Neuronal stem cell (in vitro differentiated cells): ENCODE measurements at regions not wholly inside any gene's neighbourhood (a gene's known extent, or its start where the extent isn't known, plus 50 kb on each side); places are given as distances from the start of the nearest gene placed in this dataset.

Experiments used
- DNase-seq: peaks from one replicate; pipeline ENCODE4 v3.0.0-alpha.2; 2013; ENCODE audit warnings: low spot score
- H2AFZ ChIP-seq: one replicate; pipeline ENCODE4 v1.6.1; 2013; ENCODE audit warnings: mild to moderate bottlenecking, low read length, inconsistent platforms
- H2AK5ac ChIP-seq: 2 replicates; pipeline ENCODE4 v1.6.1; 2013; ENCODE audit warnings: low read depth, mild to moderate bottlenecking, inconsistent platforms, low read length, moderate library complexity, mixed read lengths
- H2BK120ac ChIP-seq: 2 replicates; pipeline ENCODE4 v1.6.1; 2013; ENCODE audit warnings: low read depth, mild to moderate bottlenecking, inconsistent platforms, low read length, moderate library complexity, mixed read lengths
- H2BK12ac ChIP-seq: one replicate; pipeline ENCODE4 v1.6.1; 2013; ENCODE audit warnings: low read length, inconsistent platforms
- H2BK15ac ChIP-seq: 2 replicates; pipeline ENCODE4 v1.6.1; 2013; ENCODE audit warnings: mild to moderate bottlenecking, low read length, inconsistent platforms, mixed read lengths
- H2BK5ac ChIP-seq: one replicate; pipeline ENCODE4 v1.6.1; 2013; ENCODE audit warnings: inconsistent platforms, mild to moderate bottlenecking, low read length, moderate library complexity
- H3K14ac ChIP-seq: one replicate; pipeline ENCODE4 v1.6.1; 2013; ENCODE audit warnings: low read length, inconsistent platforms
- H3K18ac ChIP-seq: 2 replicates; pipeline ENCODE4 v1.6.1; 2013; ENCODE audit warnings: low read length, inconsistent platforms
- H3K23ac ChIP-seq: 2 replicates; pipeline ENCODE4 v1.6.1; 2013; ENCODE audit warnings: low read depth, mild to moderate bottlenecking, mixed read lengths, low read length, inconsistent platforms; ENCODE audit not compliant: poor library complexity
- H3K27ac ChIP-seq: replicated peaks from 3 replicates; pipeline ENCODE4 v1.5.1; 2013; ENCODE audit warnings: low read length, inconsistent platforms
- H3K27me3 ChIP-seq, 3 experiments: 2 replicates each; pipeline ENCODE4 v1.6.1; 2013; ENCODE audit warnings: low read length in 3 of 3, mild to moderate bottlenecking in 2 of 3, inconsistent platforms in 1 of 3, low read depth in 1 of 3, mixed read lengths in 1 of 3, moderate library complexity in 1 of 3; ENCODE audit not compliant: control insufficient read depth in 3 of 3, insufficient read depth in 3 of 3
- H3K36me3 ChIP-seq, 2 donors: replicated peaks in 1 of 2; 2 replicates each; pipeline ENCODE4 v1.6.1; 2013; ENCODE audit warnings: low read length in 2 of 2; ENCODE audit not compliant: control insufficient read depth in 2 of 2, insufficient read depth in 2 of 2
- H3K4ac ChIP-seq: 2 replicates; pipeline ENCODE4 v1.6.1; 2013; ENCODE audit warnings: inconsistent platforms, mild to moderate bottlenecking, low read length, moderate library complexity
- H3K4me1 ChIP-seq, 2 donors: 1 replicate in 1 of 2; 2 replicates in 1 of 2; pipeline ENCODE4 v1.6.1; 2013; ENCODE audit warnings: low read length in 2 of 2, low read depth in 1 of 2; ENCODE audit not compliant: control insufficient read depth in 2 of 2, insufficient read depth in 1 of 2
- H3K4me2 ChIP-seq: one replicate; pipeline ENCODE4 v1.6.1; 2013; ENCODE audit warnings: mild to moderate bottlenecking, low read length, inconsistent platforms; ENCODE audit not compliant: insufficient read depth, poor library complexity, severe bottlenecking
- H3K4me3 ChIP-seq, 2 donors: 2 replicates each; pipeline ENCODE4 v1.5.1; 2013; ENCODE audit warnings: low read length in 2 of 2, mild to moderate bottlenecking in 2 of 2, inconsistent platforms in 1 of 2, moderate library complexity in 1 of 2
- H3K79me1 ChIP-seq: one replicate; pipeline ENCODE4 v1.6.1; 2013; ENCODE audit warnings: low read depth, mild to moderate bottlenecking, inconsistent platforms, low read length, moderate library complexity
- H3K9ac ChIP-seq: one replicate; pipeline ENCODE4 v1.6.1; 2013; ENCODE audit warnings: mild to moderate bottlenecking, low read depth, low read length, inconsistent platforms; ENCODE audit not compliant: poor library complexity
- H3K9me3 ChIP-seq, 2 donors: replicated peaks in 1 of 2; 2 replicates each; pipeline versions ENCODE3 to v1.6.1; 2013; ENCODE audit warnings: low read length in 2 of 2, mild to moderate bottlenecking in 2 of 2, inconsistent platforms in 1 of 2, low read depth in 1 of 2, mixed read lengths in 1 of 2, moderate library complexity in 1 of 2; ENCODE audit not compliant: control insufficient read depth in 2 of 2, insufficient read depth in 1 of 2
- H4K8ac ChIP-seq: one replicate; pipeline ENCODE4 v1.6.1; 2013; ENCODE audit warnings: low read depth, mild to moderate bottlenecking, inconsistent platforms, low read length, moderate library complexity
- H4K91ac ChIP-seq: one replicate; pipeline ENCODE4 v1.6.1; 2013; ENCODE audit warnings: low read length, low read depth, mild to moderate bottlenecking, inconsistent platforms; ENCODE audit not compliant: poor library complexity
- WGBS, 2 donors: extraction: QIAGEN DNeasy Blood & Tissue Kit; methylation state at CpG; one replicate each; pipeline ENCODE4 v1.1.7; 2013; ENCODE audit warnings: missing lambda C conversion rate in 2 of 2, mixed read lengths in 1 of 2; ENCODE audit not compliant: insufficient read length in 2 of 2, insufficient replicate concordance in 1 of 2; ENCODE audit errors: extremely low coverage in 2 of 2; 5-methylcytosine and 5-hydroxymethylcytosine counted together

DNA sequence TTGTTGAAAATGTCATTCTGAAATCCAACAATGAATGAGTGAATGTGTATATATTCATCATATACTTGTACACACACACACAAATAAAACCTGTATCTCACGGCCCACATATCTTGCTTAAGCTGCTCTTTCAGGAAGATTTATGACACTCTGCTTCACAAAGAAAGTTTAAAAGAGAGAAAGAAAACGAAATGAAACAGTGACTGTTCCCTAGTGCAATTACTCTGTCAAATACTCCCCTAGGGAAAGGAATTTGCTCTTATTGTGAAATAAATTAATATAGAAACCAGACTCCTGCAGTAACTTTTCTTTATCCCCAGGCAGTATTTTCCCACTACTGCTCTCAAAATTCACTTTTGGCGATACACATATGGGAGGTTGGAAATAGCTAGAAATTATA, 329.1 kb downstream of the VPS13C start:
- Histone ChIP-seq H3K79me1 (no peaks in the 10 kb centered on the region), H2BK15ac (no peak overlapping the region), H3K4ac (no peak overlapping the region), H4K8ac (no peak overlapping the region), H3K9me3 (no peaks in the 10 kb centered on the region), H2BK120ac (no peak overlapping the region), H3K4me2 (no peak overlapping the region), H2AK5ac (no peak overlapping the region), H2BK5ac (no peak overlapping the region), H3K9ac (no peak overlapping the region), H3K4me3 (no peak overlapping the region), H4K91ac (no peak overlapping the region), H3K14ac (no peak overlapping the region), H2AFZ (no peak overlapping the region), H3K4me1 (no peaks in the 10 kb centered on the region), H3K27me3 (no peaks in the 10 kb centered on the region), H3K18ac (no peak overlapping the region), H3K23ac (no peak overlapping the region), H2BK12ac (no peak overlapping the region), H3K27ac (no peak overlapping the region), H3K36me3 (no peaks in the 10 kb centered on the region)
- no peak for DNase-seq
- no CpG with 5 or more reads among the region's 3 CpGs for WGBS, 2 donors

DNA sequence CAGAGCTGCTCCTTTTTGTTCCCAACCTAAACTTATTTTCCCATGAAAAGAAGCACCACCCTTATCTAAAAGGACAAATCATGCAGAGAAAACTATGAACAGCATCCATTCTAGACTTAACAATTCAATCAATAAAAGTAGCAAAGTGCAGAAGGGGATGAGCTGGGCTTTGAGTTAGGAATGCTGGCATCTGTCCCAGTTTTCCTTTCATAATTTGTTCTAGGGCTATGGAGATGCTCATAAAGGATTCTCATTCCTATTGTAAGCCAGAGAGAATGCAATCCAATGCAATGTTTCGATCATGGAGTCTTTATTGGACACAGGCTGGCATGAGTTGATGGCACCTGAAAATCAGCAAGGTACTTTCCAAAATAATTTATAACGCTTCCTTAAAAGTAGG, 330.6 kb downstream of the VPS13C start:
- no peak overlapping the region for H2AK5ac ChIP-seq
- no peaks in the 10 kb centered on the region for H3K27me3 ChIP-seq
- no peak overlapping the region for H3K4me2 ChIP-seq
- H4K91ac ChIP-seq = no peak overlapping the region
- H3K79me1 ChIP-seq = no peaks in the 10 kb centered on the region
- H2BK12ac ChIP-seq = no peak overlapping the region
- H3K4me1 ChIP-seq = no peaks in the 10 kb centered on the region
- no peak overlapping the region for H3K14ac ChIP-seq
- no peak overlapping the region for H3K4me3 ChIP-seq
- H3K18ac ChIP-seq = no peak overlapping the region
- H4K8ac ChIP-seq = no peak overlapping the region
- H2BK15ac ChIP-seq = no peak overlapping the region
- H2AFZ ChIP-seq = no peak overlapping the region
- H2BK5ac ChIP-seq = no peak overlapping the region
- H3K9me3 ChIP-seq = no peaks in the 10 kb centered on the region
- H3K36me3 ChIP-seq = no peaks in the 10 kb centered on the region
- no peak overlapping the region for H3K4ac ChIP-seq
- no peak overlapping the region for H3K23ac ChIP-seq
- no peak overlapping the region for H3K9ac ChIP-seq
- WGBS, 2 donors = no CpG with 5 or more reads among the region's 2 CpGs
- DNase-seq = no peak
- H3K27ac ChIP-seq = no peak overlapping the region
- H2BK120ac ChIP-seq = no peak overlapping the region

- Histone ChIP-seq H2BK15ac (no peak overlapping the region), H3K27me3 (no peaks in the 10 kb centered on the region), H3K14ac (no peak overlapping the region), H4K8ac (no peak overlapping the region), H3K23ac (no peak overlapping the region), H3K36me3 (no peaks in the 10 kb centered on the region), H3K4ac (no peak overlapping the region), H2BK5ac (no peak overlapping the region), H2BK120ac (no peak overlapping the region), H3K9me3 (no peaks in the 10 kb centered on the region), H3K9ac (no peak overlapping the region), H3K27ac (no peak overlapping the region), H2BK12ac (no peak overlapping the region), H2AFZ (no peak overlapping the region), H4K91ac (no peak overlapping the region), H3K79me1 (no peaks in the 10 kb centered on the region), H3K4me1 (no peaks in the 10 kb centered on the region), H3K4me3 (no peak overlapping the region), H3K18ac (no peak overlapping the region), H2AK5ac (no peak overlapping the region), H3K4me2 (no peak overlapping the region)
- no peak for DNase-seq
- WGBS, 2 donors = no CpG with 5 or more reads among the region's 7 CpGs
Observed at GRCh38 chr15:61726166-61726565, 334.1 kb downstream of the VPS13C start.

DNA sequence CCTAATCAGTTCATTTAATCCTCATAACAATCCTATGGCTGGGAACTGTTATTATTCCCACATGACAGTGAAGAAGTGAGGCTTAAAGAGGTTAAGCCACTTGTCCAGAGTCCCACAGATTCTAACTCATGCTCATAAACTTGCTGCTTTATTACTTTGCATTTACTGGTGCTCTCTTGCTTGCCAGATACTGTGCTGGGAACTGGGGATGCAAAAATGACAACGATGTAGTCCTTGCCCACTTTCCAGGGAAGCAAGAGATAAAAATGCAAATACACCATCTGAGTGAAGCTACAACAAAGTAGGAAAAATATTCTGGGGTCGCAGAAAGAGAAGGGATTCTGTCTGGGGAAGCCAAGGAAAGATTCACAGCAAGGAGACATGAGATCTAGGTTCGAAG, 335.0 kb downstream of the VPS13C start:
- Histone ChIP-seq H3K79me1 (no peaks in the 10 kb centered on the region), H2BK15ac (no peak overlapping the region), H3K27me3 (no peaks in the 10 kb centered on the region), H3K4me3 (no peak overlapping the region), H3K23ac (no peak overlapping the region), H2BK5ac (no peak overlapping the region), H2AFZ (no peak overlapping the region), H3K9me3 (no peaks in the 10 kb centered on the region), H4K91ac (no peak overlapping the region), H4K8ac (no peak overlapping the region), H3K27ac (no peak overlapping the region), H2AK5ac (no peak overlapping the region), H3K18ac (no peak overlapping the region), H3K4me2 (no peak overlapping the region), H2BK120ac (no peak overlapping the region), H3K14ac (no peak overlapping the region), H3K4ac (no peak overlapping the region), H3K9ac (no peak overlapping the region), H2BK12ac (no peak overlapping the region), H3K4me1 (no peaks in the 10 kb centered on the region), H3K36me3 (no peaks in the 10 kb centered on the region)
- DNase-seq = no peak
- no CpG with 5 or more reads among the region's 3 CpGs for WGBS, 2 donors
